Karpas-422 (cell line): ENCODE measurements at regions not wholly inside any gene's neighbourhood (a gene's known extent, or its start where the extent isn't known, plus 50 kb on each side); places are given as distances from the start of the nearest gene placed in this dataset.

ENCODE experiments used
- DNase-seq: peaks from one replicate; pipeline ENCODE4 v3.0.0-alpha.2; 2015
- H2AFZ ChIP-seq: fragments of 200-600 bp; sonication (generic); 2 replicates; pipeline ENCODE4 v1.6.1; 2014; ENCODE audit warnings: antibody characterized with exemption, low read length, mixed read lengths
- H3K27ac ChIP-seq: fragments of 200-600 bp; sonication (generic); 2 replicates; pipeline ENCODE4 v1.5.1; 2014; ENCODE audit warnings: mild to moderate bottlenecking, low read length, moderate library complexity
- H3K27me3 ChIP-seq: fragments of 200-600 bp; sonication (generic); 2 replicates; pipeline ENCODE4 v1.6.1; 2014; ENCODE audit warnings: low read length, mixed read lengths
- H3K36me3 ChIP-seq: fragments of 200-600 bp; sonication (generic); 2 replicates; pipeline ENCODE4 v1.6.1; 2014; ENCODE audit warnings: low read length, mixed read lengths; ENCODE audit not compliant: insufficient read depth
- H3K4me1 ChIP-seq: fragments of 200-600 bp; sonication (generic); 2 replicates; pipeline ENCODE4 v1.6.1; 2014; ENCODE audit warnings: mild to moderate bottlenecking, low read length, mixed read lengths
- H3K4me2 ChIP-seq: fragments of 200-600 bp; sonication (generic); 2 replicates; pipeline ENCODE4 v1.6.1; 2014; ENCODE audit warnings: low read length, low read depth, mild to moderate bottlenecking; ENCODE audit not compliant: poor library complexity, severe bottlenecking
- H3K4me3 ChIP-seq: fragments of 200-600 bp; sonication (generic); 2 replicates; pipeline ENCODE4 v1.5.1; 2014; ENCODE audit warnings: mild to moderate bottlenecking, antibody characterized with exemption, low read length, mixed read lengths
- H3K79me2 ChIP-seq: fragments of 200-600 bp; sonication (generic); 2 replicates; pipeline ENCODE4 v1.6.1; 2014; ENCODE audit warnings: mild to moderate bottlenecking, low read length, mixed read lengths
- H3K9ac ChIP-seq: fragments of 200-600 bp; sonication (generic); 2 replicates; pipeline ENCODE4 v1.6.0; 2014; ENCODE audit warnings: low read length
- H3K9me2 ChIP-seq: fragments of 200-600 bp; sonication (generic), shearing (Covaris generic); replicated peaks from 2 replicates; pipeline ENCODE4 v1.6.0; 2014; ENCODE audit warnings: mild to moderate bottlenecking, low read length, moderate library complexity; ENCODE audit not compliant: insufficient read depth
- H3K9me3 ChIP-seq: fragments of 300-700, 200-600 bp; sonication (generic); 2 replicates; pipeline ENCODE4 v1.6.1; 2014; ENCODE audit warnings: low read length, mixed read lengths
- H4K20me1 ChIP-seq: fragments of 200-600 bp; sonication (generic); 2 replicates; pipeline ENCODE4 v1.6.1; 2014; ENCODE audit warnings: mild to moderate bottlenecking, antibody characterized with exemption, low read length, low read depth; ENCODE audit not compliant: insufficient read depth

DNA sequence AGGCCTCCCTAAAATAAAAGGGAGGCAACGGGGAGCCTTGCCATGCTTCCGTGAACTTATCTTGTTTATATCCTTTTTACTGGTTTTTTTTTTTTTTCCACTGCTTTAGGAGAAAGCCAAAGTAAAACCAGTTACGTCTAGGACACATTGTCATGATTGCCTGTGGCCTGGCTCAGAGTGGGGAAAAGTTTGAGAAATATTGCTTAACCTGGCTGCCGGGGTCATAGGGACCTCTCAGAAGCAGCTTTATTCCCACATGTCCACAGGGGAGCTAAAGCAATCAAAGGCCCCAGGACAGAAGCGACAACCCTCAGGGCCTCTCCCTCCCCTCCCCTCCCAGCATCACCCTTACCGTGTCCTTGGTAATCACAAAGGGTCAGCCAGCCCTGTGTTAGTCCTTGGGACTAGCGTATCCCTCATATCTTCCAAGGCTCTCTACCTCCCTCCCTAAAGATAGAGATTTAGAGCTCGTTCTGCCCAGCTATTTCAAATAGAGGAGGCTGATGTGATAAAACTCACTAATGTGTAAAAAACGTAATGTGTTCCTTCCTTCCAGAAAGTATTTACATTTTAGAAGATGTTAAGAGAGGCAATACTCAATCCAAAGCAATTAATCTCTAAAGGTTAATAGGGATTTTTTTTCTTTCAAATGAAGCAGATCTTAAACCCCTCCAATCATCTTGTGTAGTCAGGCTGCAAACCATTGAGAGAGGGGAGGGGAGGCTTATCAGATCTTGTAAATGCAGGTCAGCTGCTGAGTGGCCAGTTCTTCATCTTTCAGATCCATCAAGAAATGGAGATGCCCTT lies 64.8 kb upstream of the PRKAR2B start:
- H3K79me2 ChIP-seq = no peaks in the 10 kb centered on the region
- no peaks in the 10 kb centered on the region for H3K27me3 ChIP-seq
- no peak overlapping the region for H3K27ac ChIP-seq
- no peak for DNase-seq
- H3K4me1 ChIP-seq = no peaks in the 10 kb centered on the region
- H3K9ac ChIP-seq = no peak overlapping the region
- H3K9me3 ChIP-seq = no peaks in the 10 kb centered on the region
- H3K4me2 ChIP-seq = no peak overlapping the region
- H4K20me1 ChIP-seq = no peaks in the 10 kb centered on the region
- no peaks in the 10 kb centered on the region for H3K9me2 ChIP-seq
- H3K4me3 ChIP-seq = no peak overlapping the region
- no peak overlapping the region for H2AFZ ChIP-seq
- H3K36me3 ChIP-seq = no peaks in the 10 kb centered on the region

DNA sequence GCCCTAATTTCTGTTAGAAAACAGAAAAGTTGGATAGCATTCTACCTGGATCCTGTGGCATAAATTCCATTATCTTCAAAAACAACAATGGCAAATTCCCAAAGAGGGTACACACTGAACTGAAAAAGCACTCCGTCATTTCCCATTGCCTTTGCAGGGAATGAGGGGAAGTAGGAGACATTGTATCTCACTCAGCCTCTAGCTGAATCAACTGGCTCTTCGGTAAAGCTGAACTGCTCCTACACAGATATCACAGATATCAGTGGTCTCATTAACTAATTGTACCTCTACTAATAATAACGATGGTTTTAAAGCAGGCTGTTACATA lies 64.2 kb upstream of the PRKAR2B start:
- H3K4me2 ChIP-seq = no peak overlapping the region
- no peak overlapping the region for H3K4me3 ChIP-seq
- no peaks in the 10 kb centered on the region for H3K79me2 ChIP-seq
- DNase-seq = no peak
- no peak overlapping the region for H3K27ac ChIP-seq
- H3K36me3 ChIP-seq = no peaks in the 10 kb centered on the region
- no peak overlapping the region for H3K9ac ChIP-seq
- H3K27me3 ChIP-seq = no peaks in the 10 kb centered on the region
- no peaks in the 10 kb centered on the region for H3K4me1 ChIP-seq
- no peaks in the 10 kb centered on the region for H3K9me3 ChIP-seq
- H2AFZ ChIP-seq = no peak overlapping the region
- H4K20me1 ChIP-seq = no peaks in the 10 kb centered on the region
- H3K9me2 ChIP-seq = no peaks in the 10 kb centered on the region

DNA sequence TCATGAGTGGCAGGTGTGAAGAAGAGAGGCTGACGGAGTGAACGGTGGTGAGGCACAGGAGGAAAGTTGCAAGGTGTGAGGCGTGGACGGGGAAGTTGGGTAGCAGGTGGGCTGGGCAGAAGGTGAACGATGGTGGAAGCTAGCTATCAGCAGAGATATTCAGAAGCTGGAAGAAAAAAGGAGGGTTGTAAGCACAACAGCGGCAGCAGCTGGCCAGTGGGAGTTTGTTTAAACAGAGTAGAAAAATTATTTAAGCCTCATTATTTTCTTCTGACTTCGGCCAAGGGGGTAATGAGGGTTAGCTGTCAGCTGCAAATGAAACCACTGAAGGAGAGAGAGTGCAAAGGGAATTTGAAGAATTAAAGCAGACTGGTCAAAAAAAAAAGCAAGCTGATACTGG lies 62.1 kb upstream of the PRKAR2B start:
- no peak for DNase-seq
- Histone ChIP-seq H3K4me1 (no peaks in the 10 kb centered on the region; the same call in 1 of the 2 replicates), H3K27me3 (no peaks in the 10 kb centered on the region), H2AFZ (no peak overlapping the region), H3K4me3 (no peak overlapping the region), H4K20me1 (no peaks in the 10 kb centered on the region), H3K27ac (no peak overlapping the region), H3K36me3 (no peaks in the 10 kb centered on the region), H3K9me3 (no peaks in the 10 kb centered on the region), H3K9me2 (no peaks in the 10 kb centered on the region), H3K9ac (no peak overlapping the region), H3K79me2 (no peaks in the 10 kb centered on the region), H3K4me2 (no peak overlapping the region)

DNA sequence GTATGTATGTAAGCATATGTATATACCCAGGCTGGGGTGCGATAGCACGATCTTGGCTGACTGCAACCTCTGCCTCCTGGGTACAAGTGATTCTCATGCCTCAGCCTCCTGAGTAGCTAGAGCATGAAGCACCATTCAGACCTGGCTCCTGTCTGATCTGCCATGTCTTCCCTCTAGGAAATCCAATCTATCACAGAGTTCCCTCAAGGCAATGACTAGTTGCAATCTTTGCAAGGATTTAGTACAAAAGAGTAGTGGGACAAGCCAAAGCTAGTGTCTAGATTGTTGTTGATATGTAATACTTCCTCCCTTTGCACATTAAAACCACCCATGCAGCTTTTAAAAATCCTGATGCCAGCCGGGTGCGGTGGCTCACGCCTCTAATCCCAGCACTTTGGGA lies 60.5 kb upstream of the PRKAR2B start:
- no peaks in the 10 kb centered on the region for H3K36me3 ChIP-seq
- H2AFZ ChIP-seq = no peak overlapping the region
- H3K79me2 ChIP-seq = no peaks in the 10 kb centered on the region
- no peak overlapping the region for H3K4me2 ChIP-seq
- no peak overlapping the region for H3K27ac ChIP-seq
- DNase-seq = no peak
- H3K4me1 ChIP-seq = peaks cover 9% of the 10 kb centered on the region
- no peak overlapping the region for H3K9ac ChIP-seq
- H3K9me2 ChIP-seq = no peaks in the 10 kb centered on the region
- H3K27me3 ChIP-seq = no peaks in the 10 kb centered on the region
- no peak overlapping the region for H3K4me3 ChIP-seq
- no peaks in the 10 kb centered on the region for H4K20me1 ChIP-seq
- no peaks in the 10 kb centered on the region for H3K9me3 ChIP-seq

- Histone ChIP-seq H3K27me3 (no peaks in the 10 kb centered on the region), H3K9me2 (no peaks in the 10 kb centered on the region), H3K9me3 (no peaks in the 10 kb centered on the region), H3K79me2 (no peaks in the 10 kb centered on the region), H3K4me2 (no peak overlapping the region), H3K36me3 (no peaks in the 10 kb centered on the region), H3K4me1 (peaks cover 9% of the 10 kb centered on the region), H3K9ac (no peak overlapping the region), H2AFZ (peak overlapping the region; percentile 78; the same call in 1 of the 2 replicates), H4K20me1 (no peaks in the 10 kb centered on the region), H3K4me3 (no peak overlapping the region), H3K27ac (no peak overlapping the region)
- DNase-seq = peak; percentile 29
These were observed 58.0 kb upstream of the PRKAR2B start for GRCh38 chr7:106986450-106986977.

DNA sequence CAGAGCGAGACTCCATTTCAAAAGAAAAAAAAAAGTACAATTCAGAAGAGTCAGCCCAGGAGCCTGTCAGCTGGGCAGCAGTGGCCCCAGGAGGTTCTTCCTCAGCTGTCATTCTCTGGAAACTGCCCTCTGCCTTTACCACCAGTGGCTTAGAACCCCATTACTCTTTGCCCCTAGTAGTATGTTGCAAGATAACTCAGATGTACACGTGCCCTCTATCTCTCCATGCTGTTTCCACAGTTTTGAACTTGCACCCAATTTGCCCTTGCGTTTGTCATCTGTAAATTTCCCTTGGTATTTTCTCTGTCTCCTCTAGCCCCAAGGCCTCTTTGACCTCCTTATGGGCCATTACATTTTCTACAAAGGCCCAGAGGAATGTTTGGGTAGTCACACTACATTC lies 56.7 kb upstream of the PRKAR2B start:
- H2AFZ ChIP-seq = no peak overlapping the region
- no peaks in the 10 kb centered on the region for H3K27me3 ChIP-seq
- no peaks in the 10 kb centered on the region for H3K9me3 ChIP-seq
- no peak overlapping the region for H3K9ac ChIP-seq
- H3K27ac ChIP-seq = no peak overlapping the region
- H3K9me2 ChIP-seq = no peaks in the 10 kb centered on the region
- no peaks in the 10 kb centered on the region for H4K20me1 ChIP-seq
- no peak overlapping the region for H3K4me3 ChIP-seq
- DNase-seq = peak; percentile 39
- no peaks in the 10 kb centered on the region for H3K36me3 ChIP-seq
- H3K4me1 ChIP-seq = peaks cover 9% of the 10 kb centered on the region
- H3K4me2 ChIP-seq = no peak overlapping the region
- no peaks in the 10 kb centered on the region for H3K79me2 ChIP-seq

DNA sequence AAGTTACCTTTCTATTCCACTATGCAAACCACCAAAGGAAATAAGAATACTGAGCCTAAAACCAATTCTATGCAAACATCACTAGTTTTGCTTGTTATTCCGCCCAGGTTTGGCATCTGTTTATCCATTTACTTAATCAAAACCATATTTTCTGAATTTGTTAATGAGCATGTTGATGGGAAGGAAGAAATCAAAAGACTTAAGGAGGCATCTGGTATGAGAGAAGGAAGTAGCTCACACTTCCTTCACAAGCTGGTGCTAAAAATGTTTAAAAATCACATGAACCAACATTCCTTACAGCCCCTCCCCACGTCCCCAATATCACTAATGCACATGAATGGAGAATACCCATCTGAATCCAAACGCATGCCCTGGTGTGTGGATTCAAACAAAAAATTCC lies 52.0 kb upstream of the PRKAR2B start:
- Histone ChIP-seq H3K79me2 (no peaks in the 10 kb centered on the region), H3K9me3 (no peaks in the 10 kb centered on the region), H3K36me3 (no peaks in the 10 kb centered on the region), H3K4me2 (no peak overlapping the region), H3K27ac (no peak overlapping the region), H3K9ac (no peak overlapping the region), H4K20me1 (no peaks in the 10 kb centered on the region), H3K27me3 (no peaks in the 10 kb centered on the region), H3K4me3 (no peak overlapping the region), H2AFZ (no peak overlapping the region), H3K9me2 (no peaks in the 10 kb centered on the region), H3K4me1 (peaks cover 9% of the 10 kb centered on the region)
- no peak for DNase-seq
